NCI-H446 treated with DMSO at 0.1 percent for 48 hours (cell line): ENCODE measurements at regions not wholly inside any gene's neighbourhood (a gene's known extent, or its start where the extent isn't known, plus 50 kb on each side); places are given as distances from the start of the nearest gene placed in this dataset.

ENCODE experiments used
- DNase-seq: peaks from one replicate; lab custom pipeline; 2025; lab: John Stamatoyannopoulos, UW

DNA sequence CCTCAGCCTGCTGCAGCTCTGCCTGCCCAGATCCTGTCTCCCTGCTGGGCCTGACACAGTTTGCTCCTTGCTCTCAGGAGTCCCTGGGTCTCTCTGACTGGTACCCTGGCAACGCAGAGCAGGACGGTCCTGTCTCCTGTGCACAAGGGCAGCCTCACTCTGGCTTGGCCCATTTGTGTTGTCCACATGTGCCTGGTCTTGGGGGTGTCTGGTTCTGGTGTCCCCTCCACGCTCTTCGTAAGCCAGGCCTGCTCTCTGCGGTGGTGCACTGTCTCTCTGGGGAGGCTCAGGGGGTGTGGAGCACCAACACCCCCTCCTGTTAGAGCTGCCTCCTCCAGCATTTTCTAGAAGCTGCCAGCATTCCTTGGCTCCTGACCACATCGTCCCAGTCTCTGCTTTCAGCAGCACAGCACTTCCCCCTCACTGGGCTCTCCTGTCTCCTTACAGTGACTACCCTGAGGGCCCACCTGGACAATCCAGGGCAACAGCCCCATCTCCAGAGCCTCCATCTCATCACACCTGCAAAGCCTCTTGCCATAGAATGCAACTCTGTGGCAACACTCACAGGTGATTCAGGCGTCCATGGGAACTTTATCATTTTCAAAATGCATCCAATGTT, 235.6 kb upstream of the HS6ST1 start:
- DNase-seq = no peak

DNA sequence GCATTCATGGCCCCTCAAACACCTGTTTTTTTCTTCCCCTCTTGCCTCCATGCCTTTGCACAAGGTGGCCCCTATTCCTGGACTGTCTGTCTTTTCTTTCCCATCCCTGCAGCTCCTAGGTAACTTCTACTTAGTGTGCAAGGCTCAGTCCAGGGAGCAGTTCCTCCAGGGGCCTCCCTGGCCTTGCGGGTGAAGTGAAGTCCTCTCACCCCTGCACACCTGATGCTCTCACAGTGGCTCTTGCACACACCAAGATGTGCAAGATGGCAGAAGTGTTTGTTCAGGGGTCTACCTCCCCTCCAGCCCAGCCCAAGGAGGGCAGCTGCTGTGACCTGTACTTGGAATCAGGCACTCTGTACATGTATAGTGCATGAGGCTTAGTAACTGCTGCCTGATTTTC, 236.8 kb upstream of the HS6ST1 start:
- DNase-seq = no peak

DNA sequence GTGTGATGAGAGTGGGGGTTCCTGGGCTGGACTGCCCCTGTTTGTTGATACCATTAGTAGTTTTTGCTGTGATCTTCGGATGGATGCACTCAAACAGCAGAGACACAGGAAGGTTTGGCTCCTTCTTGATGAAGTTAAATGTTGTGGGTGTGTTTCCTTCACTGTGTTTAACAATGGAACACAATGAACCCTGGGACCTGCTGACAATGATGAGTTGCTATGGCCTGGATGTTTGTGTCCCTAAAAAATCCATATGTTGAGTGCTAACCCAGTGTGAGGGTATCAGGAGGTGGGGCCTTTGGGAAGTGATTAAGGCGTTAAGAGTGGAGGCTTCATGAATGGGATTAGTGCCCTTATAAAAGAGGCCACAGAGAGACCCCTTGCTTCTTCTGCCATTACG, 237.4 kb upstream of the HS6ST1 start:
- no peak for DNase-seq

DNA sequence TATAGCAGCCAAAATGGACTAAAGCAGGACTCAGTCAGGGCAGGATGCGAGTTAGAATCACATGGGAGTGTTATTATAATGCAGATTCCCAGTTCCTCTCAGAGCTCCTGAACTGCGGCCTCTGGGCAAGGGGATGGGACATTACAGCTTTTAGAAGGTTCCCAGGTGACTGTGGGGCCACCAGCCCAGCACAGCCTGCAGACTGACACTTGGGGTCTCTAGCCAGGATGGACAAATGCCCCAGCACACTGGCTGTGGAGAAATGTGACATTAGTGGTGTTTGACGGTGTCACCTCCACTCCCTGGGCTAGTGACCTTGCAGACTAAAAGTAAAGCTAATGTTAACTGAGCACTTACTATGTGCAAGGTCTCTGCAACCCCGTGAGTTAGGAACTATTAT, 238.0 kb upstream of the HS6ST1 start:
- DNase-seq = no peak

DNA sequence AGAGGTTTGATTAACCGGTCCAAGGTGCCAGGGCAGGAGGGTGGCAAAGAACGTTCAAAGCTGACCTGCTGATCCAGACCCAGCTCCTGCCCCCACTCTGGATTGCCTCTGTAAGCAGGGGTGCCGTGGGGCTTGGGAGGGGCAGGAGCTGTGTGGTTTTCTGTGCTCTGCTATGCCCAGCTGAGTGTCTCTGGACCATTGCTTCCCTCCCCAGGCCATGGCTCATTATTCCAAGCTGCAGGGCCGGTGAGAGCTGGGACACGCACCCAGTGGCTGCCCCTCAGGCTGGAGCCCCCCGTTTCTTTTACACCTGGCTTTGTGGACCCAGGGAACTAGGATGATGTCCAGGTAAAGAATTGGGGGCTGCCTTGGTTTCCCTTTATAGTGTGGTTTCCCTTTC, 238.4 kb upstream of the HS6ST1 start:
- DNase-seq = no peak

DNA sequence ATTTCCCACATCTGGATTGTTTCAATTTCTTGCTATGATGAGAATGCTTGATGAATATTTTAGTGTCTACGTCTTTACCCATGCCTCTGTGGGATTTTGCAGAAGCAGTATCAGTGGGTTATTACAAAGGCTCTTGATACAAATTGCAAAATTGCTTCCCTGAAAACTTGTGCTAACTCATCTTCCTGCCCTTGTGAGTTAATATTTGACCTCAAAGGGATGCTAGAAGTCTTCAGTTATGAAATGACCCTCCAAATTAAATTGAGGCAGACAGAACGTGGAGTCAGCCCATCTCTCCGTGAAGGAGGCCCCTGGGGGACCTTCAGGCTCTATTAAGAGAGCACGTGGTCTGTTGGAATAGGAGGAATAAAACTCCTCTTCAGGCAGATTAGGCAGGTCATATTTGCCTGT, 239.2 kb upstream of the HS6ST1 start:
- no peak for DNase-seq

DNA sequence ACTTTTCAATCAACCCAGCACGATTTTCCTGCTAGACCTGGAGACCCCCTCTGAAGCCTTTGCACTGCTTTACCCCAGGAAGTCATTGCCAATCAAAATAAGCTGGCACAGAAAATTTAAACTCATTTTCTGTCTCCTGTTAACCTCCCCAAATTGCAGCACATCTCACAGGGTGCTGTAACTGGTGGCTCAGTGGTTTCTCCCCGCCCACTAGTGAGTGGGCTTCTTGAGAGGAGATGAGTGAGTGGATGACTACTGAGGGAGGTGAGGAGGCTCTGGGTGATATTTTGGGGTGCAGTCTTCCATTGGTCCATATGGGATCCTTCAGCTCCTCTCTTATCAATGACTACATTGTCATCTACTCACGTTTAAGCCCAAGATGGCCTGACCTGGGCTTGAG, 239.8 kb upstream of the HS6ST1 start:
- no peak for DNase-seq

DNA sequence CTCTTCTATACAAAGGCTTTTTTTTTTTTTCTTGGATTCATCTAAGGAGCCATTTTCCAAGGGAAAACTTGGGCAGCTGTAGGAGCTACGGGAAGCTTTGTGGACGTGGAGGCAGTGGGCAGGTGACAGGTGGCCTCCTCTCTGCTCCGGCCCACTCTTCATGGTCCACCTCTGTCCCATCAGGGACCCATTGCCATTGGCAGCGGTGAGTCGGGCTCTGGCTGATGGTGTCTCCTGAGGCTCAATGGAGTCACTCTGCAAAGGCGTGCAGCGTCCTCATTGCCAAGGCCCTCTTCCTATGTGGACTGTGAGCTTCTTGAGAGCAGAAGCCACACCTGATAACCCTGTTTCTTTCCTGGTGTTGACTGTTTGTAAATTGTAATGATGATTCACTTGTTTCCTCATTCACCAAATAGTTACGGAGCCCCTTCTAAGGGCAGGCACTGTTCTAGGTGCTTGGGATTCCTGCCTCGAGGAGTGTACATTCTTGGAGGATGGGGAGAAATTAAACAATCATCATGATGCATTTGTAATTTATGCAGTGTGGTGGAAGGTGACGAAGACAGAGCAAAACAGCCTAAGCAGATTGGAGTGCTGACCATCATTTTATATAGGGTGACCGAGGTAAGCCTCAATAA, 240.3 kb upstream of the HS6ST1 start:
- DNase-seq = no peak

DNA sequence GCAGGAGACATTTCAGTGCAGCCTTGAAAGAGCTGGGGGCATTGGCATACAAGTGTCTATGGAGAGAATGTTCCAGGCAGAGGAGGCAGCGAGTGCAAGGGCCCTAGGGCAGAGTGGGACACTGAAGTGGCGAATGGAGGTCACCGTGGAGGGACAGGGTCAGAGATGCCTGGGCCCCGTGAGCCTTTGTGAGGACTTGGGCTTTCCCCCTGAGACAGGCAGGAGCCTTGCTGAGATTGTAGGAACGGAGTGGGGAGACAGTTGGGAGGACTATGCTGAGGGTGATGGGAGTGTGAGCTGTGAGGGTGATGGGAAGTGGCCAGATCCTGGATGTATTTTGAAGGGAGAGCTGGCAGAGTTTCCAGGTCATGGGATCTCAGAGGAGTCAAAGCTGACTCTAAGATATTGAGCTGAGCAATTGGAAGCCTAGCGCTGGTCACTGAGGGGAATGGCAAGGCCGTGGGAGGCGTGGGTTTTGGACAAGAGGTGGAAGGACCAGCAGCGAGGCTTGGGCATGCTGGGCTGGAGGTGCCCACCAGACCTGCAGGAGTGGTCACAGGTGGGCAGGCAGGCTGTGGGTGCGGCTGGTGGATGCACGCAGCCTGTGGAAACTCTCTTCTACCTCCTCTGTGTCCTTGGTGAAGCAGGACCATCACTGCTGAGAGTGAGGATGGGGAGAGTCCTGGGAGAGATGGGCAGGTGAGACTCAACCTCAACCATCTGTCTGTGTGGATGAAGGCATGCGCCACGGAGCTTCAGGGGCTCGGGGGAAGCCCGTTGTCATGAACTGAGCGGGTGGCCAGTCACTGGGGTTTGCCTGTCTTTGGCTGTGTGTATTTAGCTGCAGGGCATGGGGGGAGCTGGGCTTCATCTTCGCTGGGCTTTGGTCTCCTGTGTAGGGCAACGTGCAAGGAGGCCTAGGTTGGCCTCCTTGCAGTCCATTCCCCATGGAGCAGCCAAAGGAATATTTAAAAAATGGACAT, 241.2 kb upstream of the HS6ST1 start:
- no peak for DNase-seq

DNA sequence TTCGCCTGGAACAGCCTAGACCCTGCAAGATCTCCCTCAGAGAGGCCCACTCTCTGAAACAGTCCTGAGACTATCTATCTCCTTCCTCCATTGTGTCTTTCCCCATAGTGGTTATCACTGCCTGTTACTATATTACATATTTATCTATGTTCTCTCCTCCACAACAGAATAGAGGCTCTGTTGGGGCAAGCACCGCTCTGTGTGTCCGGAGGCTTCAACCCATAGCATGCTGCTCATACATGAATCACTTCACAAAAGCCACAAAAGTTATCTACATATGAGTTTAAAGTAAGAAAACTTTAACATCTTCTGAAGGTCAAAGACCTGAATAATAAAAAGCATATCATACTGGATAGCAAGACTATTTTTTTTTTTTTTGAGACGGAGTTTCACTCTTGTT, 242.1 kb upstream of the HS6ST1 start:
- no peak for DNase-seq

DNA sequence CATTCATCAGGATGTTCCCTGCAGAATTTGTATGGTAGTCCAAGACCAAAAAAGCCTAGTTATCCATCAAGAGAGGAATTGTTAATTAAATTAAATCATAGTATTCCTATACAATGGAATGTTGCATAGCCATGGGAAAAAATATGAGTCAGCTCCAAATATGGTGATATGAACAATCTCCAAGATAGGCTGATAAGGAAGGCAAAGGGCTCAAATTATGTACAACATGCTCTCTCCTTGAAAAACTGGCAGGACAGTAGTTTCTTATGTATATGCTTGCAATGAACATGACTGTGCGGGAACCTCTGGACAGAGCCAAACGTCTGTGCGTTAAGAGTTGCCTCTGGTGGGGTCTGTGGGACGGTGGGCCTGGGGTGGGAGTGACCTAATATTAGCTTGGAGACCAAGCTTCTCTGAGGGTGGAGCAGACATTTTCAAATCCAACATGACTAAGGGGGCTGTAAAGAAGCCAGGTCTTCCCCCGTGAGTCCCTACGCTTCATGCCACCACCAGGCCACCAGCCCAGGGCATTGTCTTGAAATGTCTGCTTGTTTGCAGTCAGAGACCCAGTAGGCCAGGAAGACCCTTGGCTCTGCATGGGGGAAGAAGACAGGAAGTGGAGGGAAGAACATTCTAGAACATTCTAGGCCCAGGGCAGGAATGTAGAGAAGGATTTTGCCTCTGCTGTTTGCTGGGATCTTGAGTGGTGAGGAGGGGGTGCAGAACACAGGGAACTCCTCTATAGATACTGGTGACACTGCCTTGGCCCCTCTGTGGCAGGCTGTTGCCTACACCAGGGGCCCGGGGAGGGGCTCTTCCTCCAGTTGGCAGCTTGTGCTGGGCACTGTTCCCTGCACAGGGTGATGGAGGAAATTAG, 244.0 kb upstream of the HS6ST1 start:
- no peak for DNase-seq

DNA sequence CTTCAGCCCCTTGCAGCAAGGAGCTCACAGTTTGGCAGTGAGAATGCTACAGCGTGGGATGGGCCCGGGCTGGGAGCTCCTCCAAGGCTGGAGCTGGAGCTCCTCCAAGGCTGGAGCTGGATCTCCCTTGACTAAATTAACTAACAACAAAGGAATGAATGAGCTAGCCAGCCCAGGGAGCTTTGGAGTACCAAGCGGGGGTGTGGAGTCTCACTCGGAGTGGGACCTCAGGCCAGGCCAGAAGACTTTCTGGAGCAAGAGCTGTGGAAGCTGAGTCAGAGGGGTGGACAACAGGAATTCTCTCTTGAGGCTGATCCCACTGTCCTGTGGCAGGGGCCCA, 244.7 kb upstream of the HS6ST1 start:
- DNase-seq = peak; percentile 24

DNA sequence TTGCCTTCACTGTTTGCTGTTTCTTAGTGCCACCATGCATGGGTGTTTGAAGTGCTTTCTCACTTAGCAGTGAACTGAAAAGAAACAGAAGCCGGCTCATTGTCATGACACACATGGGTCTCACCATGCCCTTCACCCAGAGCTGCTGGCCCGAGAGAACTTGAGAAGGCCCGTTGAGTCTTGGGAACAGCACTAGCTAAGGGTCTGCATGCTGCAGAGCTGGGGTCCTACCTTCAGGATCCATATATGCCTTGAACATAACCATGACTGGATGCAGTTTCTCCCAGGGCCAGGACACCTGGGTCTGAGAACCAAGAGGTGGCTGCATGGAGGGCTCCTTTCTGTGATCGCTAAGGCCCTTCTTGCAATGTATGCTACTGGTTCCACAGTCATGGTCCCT, 245.5 kb upstream of the HS6ST1 start:
- DNase-seq = no peak

DNA sequence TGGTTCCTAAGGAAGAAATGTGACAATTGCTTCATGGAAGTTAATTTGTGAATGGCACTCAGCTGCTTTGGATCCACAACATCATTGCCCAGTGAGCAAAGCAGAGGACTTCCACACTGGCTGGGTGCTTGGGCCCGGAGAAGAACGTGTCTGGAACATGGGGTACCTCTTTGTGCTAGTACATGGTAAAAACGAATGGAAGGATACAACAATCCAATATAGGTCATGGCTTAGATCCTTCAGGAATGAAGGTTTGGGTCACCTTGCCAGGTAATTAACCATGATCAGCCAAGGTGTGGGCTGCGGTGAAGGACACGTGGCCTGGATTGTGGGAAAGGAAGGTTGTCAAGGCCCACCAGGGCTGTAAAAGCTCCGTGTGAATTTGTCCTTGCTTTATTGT, 245.9 kb upstream of the HS6ST1 start:
- DNase-seq = no peak

DNA sequence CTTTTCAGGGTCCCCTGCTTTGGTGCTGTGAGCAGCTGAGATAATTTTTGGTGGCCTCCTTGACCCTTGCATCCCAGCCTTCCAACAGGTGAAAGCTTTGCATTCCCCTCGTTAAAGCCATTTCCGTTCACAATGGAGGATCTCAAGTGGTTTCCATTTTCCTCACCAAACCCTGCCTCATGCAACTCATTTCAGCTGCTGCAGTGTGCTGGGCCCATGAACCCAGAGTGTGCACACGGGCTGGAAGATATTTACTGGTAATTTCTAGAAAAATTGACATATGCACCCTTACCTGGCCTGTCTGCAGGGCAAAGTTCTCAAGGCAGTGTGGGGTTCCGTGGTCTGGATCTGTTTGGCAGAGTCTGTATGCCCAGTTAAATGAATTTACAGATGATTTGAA, 246.8 kb upstream of the HS6ST1 start:
- DNase-seq = no peak

DNA sequence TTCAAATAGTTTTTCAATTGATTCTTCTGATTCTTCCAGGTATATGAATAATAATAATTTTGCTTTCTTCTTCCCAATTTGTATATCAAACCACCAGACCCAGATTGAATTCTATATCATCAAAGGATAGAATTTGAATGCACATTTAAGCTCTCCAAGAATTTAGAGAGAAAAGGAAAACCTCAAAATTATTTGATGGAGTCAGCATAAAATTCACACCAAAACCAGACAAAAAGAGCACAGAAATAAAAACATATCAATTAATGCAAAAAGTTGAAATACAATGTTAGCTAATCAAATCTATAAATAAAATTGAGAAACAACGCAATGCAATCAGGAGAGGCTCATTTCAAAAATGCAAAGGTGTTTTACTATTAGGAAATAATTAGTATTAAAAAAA, 248.0 kb upstream of the HS6ST1 start:
- DNase-seq = no peak

DNA sequence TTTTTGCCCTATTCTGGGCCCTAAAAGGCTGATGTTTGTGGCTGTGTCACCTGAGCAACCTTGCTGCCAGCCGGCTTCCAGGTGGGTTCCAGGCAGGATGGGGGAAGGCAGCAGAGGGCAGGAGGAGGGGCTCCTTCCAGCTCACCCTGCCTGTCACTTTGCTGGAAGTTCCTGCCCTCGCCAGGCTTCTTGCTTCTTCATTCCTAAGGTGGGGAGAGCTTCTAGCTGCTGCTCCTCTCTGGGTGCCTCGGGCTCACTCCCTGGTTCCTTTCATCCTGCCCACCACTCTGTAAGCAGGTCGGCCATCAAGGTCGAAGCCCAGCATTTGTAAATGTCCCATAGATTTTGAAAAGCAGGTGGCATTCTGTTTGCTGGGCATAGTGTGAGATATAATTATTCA, 249.4 kb upstream of the HS6ST1 start:
- no peak for DNase-seq

DNA sequence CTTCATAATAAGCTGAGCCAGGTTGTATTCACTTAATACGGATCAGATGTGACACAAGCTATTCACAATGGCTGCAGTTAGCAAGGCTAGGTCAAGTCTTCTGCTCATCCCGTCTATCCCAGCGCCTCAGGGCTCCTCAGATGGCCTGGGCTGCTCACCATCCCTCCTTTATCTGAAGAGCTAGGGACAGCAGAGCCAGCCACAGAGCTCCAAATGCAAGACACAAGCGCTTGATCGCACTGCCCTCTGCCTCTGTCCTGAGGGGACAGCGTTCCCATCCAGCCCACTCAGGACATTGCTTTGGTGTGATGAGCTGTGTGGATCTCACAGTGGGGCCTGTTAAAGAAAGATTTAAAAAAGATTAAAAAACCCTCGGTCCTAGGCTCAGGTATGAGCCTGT, 254.4 kb upstream of the HS6ST1 start:
- DNase-seq = no peak

DNA sequence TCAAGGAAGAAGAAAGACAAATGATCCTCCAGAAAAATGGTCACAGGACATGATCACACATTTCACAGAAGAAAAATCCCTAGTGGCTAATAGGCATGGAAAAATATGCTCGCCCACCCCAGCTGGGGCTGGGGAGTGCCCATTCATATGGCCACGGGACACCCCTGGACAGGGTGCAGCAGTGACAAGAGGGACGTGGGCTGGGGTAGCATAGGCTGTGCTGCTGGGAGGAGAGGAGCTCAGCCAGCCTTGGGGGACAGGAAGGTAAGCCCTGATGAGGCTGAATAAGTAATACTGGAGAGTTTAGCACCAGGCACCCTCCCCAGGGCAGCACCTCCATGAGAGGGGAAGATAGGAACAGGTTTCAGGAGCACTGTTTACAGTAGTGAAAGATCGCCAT, 254.9 kb upstream of the HS6ST1 start:
- no peak for DNase-seq

DNA sequence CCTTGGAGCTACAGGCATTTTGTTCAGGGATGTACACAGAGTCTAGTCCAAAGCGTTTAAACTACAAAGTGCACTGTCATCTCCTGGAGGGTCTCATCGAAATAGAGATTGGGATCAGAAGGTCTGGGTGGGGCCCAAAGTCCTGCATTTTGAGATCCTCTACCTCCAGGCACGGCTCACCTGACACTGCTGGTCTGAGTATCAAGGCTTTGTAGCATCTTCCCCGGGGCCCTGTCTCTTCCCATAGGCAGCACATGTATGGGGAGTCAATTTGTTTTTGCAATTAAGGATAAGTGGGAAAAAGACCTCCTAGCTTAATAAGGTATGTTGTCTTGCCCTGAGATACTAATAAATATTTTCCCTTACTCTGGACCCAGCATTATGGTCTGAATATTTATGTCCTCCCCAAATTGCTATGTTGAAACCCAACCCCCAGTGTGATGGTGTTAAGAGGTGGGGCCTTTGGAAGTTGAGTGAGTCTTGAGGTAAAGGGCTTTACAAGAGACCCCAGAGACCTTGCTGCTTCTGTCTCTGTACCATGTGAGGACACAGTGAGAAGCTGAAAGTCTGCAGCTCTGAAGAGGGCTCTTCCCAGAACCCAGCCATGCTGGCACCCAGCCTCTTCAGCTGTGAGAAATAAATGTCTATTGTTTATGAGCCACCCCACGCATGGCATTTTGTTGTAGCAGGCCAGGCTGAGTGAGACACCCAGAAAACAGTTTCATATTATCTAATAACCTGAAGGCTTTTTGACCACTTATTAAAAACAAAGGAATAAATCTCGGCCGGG, 258.7 kb upstream of the HS6ST1 start:
- no peak for DNase-seq
